ENCODE measurements at regions not wholly inside any gene's neighbourhood (a gene's known extent, or its start where the extent isn't known, plus 50 kb on each side); places are given as distances from the start of the nearest gene placed in this dataset.
"Not testable (repeated sequence)": the region's sequence is repeated elsewhere in the genome, so short reads cannot be mapped to it uniquely, and the experiment has no call there.

DNA sequence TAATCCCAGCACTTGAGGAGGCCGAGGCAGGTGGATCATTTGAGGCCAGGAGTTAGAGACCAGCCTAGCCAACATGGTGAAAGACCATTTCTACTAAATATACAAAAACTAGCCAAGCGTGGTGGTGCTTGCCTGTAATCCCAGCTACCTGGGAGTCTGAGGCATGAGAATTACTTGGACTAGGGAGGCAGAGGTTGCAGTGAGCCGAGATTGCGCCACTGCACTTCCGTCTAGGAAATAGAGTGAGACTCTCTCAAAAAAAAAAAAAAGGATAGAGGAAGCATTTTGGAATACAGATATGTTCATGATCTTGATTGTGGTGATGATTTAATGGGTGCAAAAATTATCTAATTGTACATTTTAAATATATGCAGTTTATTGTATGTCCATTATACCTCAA, 67.8 kb upstream of the GBE1 start:
- not testable (repeated sequence) for TF ChIP-seq CTCF, POLR2A (IDR thresholded peaks at IDR 0.05)
